ENCODE measurements at regions not wholly inside any gene's neighbourhood (a gene's known extent, or its start where the extent isn't known, plus 50 kb on each side); places are given as distances from the start of the nearest gene placed in this dataset.

GRCh38 chr20:19807946-19808330 lies 49.9 kb downstream of the RIN2 start:
- no peak overlapping the region for H3K9ac ChIP-seq (ENCODE audit: low read depth, low read length)
- H3K36me3 ChIP-seq (ENCODE audit: insufficient read depth, low read length), result no peaks in the 10 kb centered on the region
- no peaks in the 10 kb centered on the region for H3K27me3 ChIP-seq (ENCODE audit: insufficient read depth, low read length)
- H3K4me3 ChIP-seq (ENCODE audit: low read length), result no peak overlapping the region
- WGBS, result 75% methylated on average over 6 of the region's 6 CpGs
- H3K9me3 ChIP-seq (ENCODE audit: insufficient read depth, low read depth, low read length), result no peaks in the 10 kb centered on the region
- no peaks in the 10 kb centered on the region for H3K4me1 ChIP-seq (ENCODE audit: insufficient read depth, low read length)
- H3K27ac ChIP-seq (ENCODE audit: low read depth, low read length), result no peak overlapping the region

- Histone ChIP-seq H3K27ac (ENCODE audit: low read depth, low read length) (no peak overlapping the region), H3K9me3 (ENCODE audit: insufficient read depth, low read depth, low read length) (no peaks in the 10 kb centered on the region), H3K27me3 (ENCODE audit: insufficient read depth, low read length) (no peaks in the 10 kb centered on the region), H3K4me3 (ENCODE audit: low read length) (no peak overlapping the region), H3K9ac (ENCODE audit: low read depth, low read length) (no peak overlapping the region), H3K36me3 (ENCODE audit: insufficient read depth, low read length) (no peaks in the 10 kb centered on the region), H3K4me1 (ENCODE audit: insufficient read depth, low read length) (no peaks in the 10 kb centered on the region)
- 92% methylated on average over 8 of the region's 8 CpGs for WGBS
Measured at GRCh38 chr20:19808498-19808897, 50.4 kb downstream of the RIN2 start.

GRCh38 chr20:19809505-19809904 lies 51.4 kb downstream of the RIN2 start:
- Histone ChIP-seq H3K9ac (ENCODE audit: low read depth, low read length) (no peak overlapping the region), H3K27me3 (ENCODE audit: insufficient read depth, low read length) (no peaks in the 10 kb centered on the region), H3K4me3 (ENCODE audit: low read length) (no peak overlapping the region), H3K9me3 (ENCODE audit: insufficient read depth, low read depth, low read length) (no peaks in the 10 kb centered on the region), H3K27ac (ENCODE audit: low read depth, low read length) (no peak overlapping the region), H3K4me1 (ENCODE audit: insufficient read depth, low read length) (no peaks in the 10 kb centered on the region), H3K36me3 (ENCODE audit: insufficient read depth, low read length) (no peaks in the 10 kb centered on the region)
- WGBS, result 93% methylated on average over 9 of the region's 9 CpGs

- 94% methylated on average over 8 of the region's 8 CpGs for WGBS
- H3K9ac ChIP-seq (ENCODE audit: low read depth, low read length), result no peak overlapping the region
Measured at GRCh38 chr20:19811231-19811630, 53.2 kb downstream of the RIN2 start.

GRCh38 chr20:19812056-19812455 lies 54.0 kb downstream of the RIN2 start:
- WGBS, result 88% methylated on average over 1 of the region's 1 CpG
- Histone ChIP-seq H3K4me3 (ENCODE audit: low read length) (no peak overlapping the region), H3K9me3 (ENCODE audit: insufficient read depth, low read depth, low read length) (no peaks in the 10 kb centered on the region), H3K4me1 (ENCODE audit: insufficient read depth, low read length) (no peaks in the 10 kb centered on the region; the same call in 1 of the 2 replicates), H3K36me3 (ENCODE audit: insufficient read depth, low read length) (no peaks in the 10 kb centered on the region), H3K9ac (ENCODE audit: low read depth, low read length) (no peak overlapping the region), H3K27ac (ENCODE audit: low read depth, low read length) (no peak overlapping the region), H3K27me3 (ENCODE audit: insufficient read depth, low read length) (no peaks in the 10 kb centered on the region)

More at GRCh38 chr20:19811231-19811630, 53.2 kb downstream of the RIN2 start:
- H3K27ac ChIP-seq (ENCODE audit: low read depth, low read length), result no peak overlapping the region
- no peaks in the 10 kb centered on the region for H3K9me3 ChIP-seq (ENCODE audit: insufficient read depth, low read depth, low read length)
- H3K36me3 ChIP-seq (ENCODE audit: insufficient read depth, low read length), result no peaks in the 10 kb centered on the region
- H3K27me3 ChIP-seq (ENCODE audit: insufficient read depth, low read length), result no peaks in the 10 kb centered on the region
- H3K4me1 ChIP-seq (ENCODE audit: insufficient read depth, low read length), result no peaks in the 10 kb centered on the region; the same call in 1 of the 2 replicates
- no peak overlapping the region for H3K4me3 ChIP-seq (ENCODE audit: low read length)

GRCh38 chr20:19812696-19813095 lies 54.6 kb downstream of the RIN2 start:
- no peaks in the 10 kb centered on the region for H3K27me3 ChIP-seq (ENCODE audit: insufficient read depth, low read length)
- no peak overlapping the region for H3K27ac ChIP-seq (ENCODE audit: low read depth, low read length)
- 100% methylated on average over 1 of the region's 1 CpG for WGBS
- H3K4me1 ChIP-seq (ENCODE audit: insufficient read depth, low read length), result no peaks in the 10 kb centered on the region; the same call in 1 of the 2 replicates
- no peak overlapping the region for H3K4me3 ChIP-seq (ENCODE audit: low read length)
- no peaks in the 10 kb centered on the region for H3K36me3 ChIP-seq (ENCODE audit: insufficient read depth, low read length)
- H3K9ac ChIP-seq (ENCODE audit: low read depth, low read length), result no peak overlapping the region
- no peaks in the 10 kb centered on the region for H3K9me3 ChIP-seq (ENCODE audit: insufficient read depth, low read depth, low read length)

- H3K9me3 ChIP-seq (ENCODE audit: insufficient read depth, low read depth, low read length), result 0 out of 2 replicates have a peak, but pooled peaks cover 3% of the 10 kb centered on the region
- no peak overlapping the region for H3K27ac ChIP-seq (ENCODE audit: low read depth, low read length)
- no peak overlapping the region for H3K9ac ChIP-seq (ENCODE audit: low read depth, low read length)
- no peaks in the 10 kb centered on the region for H3K36me3 ChIP-seq (ENCODE audit: insufficient read depth, low read length)
- H3K27me3 ChIP-seq (ENCODE audit: insufficient read depth, low read length), result no peaks in the 10 kb centered on the region
- 83% methylated on average over 9 of the region's 9 CpGs for WGBS
- H3K4me1 ChIP-seq (ENCODE audit: insufficient read depth, low read length), result no peaks in the 10 kb centered on the region; the same call in 1 of the 2 replicates
- no peak overlapping the region for H3K4me3 ChIP-seq (ENCODE audit: low read length)
Measured at GRCh38 chr20:19813846-19814640, 56.0 kb downstream of the RIN2 start.

- no peak overlapping the region for H3K9ac ChIP-seq (ENCODE audit: low read depth, low read length)
- 81% methylated on average over 8 of the region's 8 CpGs for WGBS
- H3K27ac ChIP-seq (ENCODE audit: low read depth, low read length), result no peak overlapping the region
- no peaks in the 10 kb centered on the region for H3K27me3 ChIP-seq (ENCODE audit: insufficient read depth, low read length)
- H3K4me1 ChIP-seq (ENCODE audit: insufficient read depth, low read length), result no peaks in the 10 kb centered on the region; the same call in 1 of the 2 replicates
- no peak overlapping the region for H3K4me3 ChIP-seq (ENCODE audit: low read length)
- no peaks in the 10 kb centered on the region for H3K36me3 ChIP-seq (ENCODE audit: insufficient read depth, low read length)
- 0 out of 2 replicates have a peak, but pooled peaks cover 3% of the 10 kb centered on the region for H3K9me3 ChIP-seq (ENCODE audit: insufficient read depth, low read depth, low read length)
Measured at GRCh38 chr20:19815553-19815991, 57.5 kb downstream of the RIN2 start.

- 67% methylated on average over 4 of the region's 4 CpGs for WGBS
- H3K27ac ChIP-seq (ENCODE audit: low read depth, low read length), result no peak overlapping the region
- no peaks in the 10 kb centered on the region; the same call in 1 of the 2 replicates for H3K4me1 ChIP-seq (ENCODE audit: insufficient read depth, low read length)
- H3K27me3 ChIP-seq (ENCODE audit: insufficient read depth, low read length), result no peaks in the 10 kb centered on the region
- no peaks in the 10 kb centered on the region for H3K36me3 ChIP-seq (ENCODE audit: insufficient read depth, low read length)
- no peak overlapping the region for H3K4me3 ChIP-seq (ENCODE audit: low read length)
- no peak overlapping the region for H3K9ac ChIP-seq (ENCODE audit: low read depth, low read length)
- H3K9me3 ChIP-seq (ENCODE audit: insufficient read depth, low read depth, low read length), result 0 out of 2 replicates have a peak, but pooled peaks cover 3% of the 10 kb centered on the region
Measured at GRCh38 chr20:19816386-19816785, 58.3 kb downstream of the RIN2 start.

GRCh38 chr20:19817017-19817416 lies 59.0 kb downstream of the RIN2 start:
- H3K9ac ChIP-seq (ENCODE audit: low read depth, low read length), result no peak overlapping the region
- H3K4me3 ChIP-seq (ENCODE audit: low read length), result no peak overlapping the region
- no peaks in the 10 kb centered on the region for H3K36me3 ChIP-seq (ENCODE audit: insufficient read depth, low read length)
- H3K27ac ChIP-seq (ENCODE audit: low read depth, low read length), result no peak overlapping the region
- no peaks in the 10 kb centered on the region for H3K27me3 ChIP-seq (ENCODE audit: insufficient read depth, low read length)
- no peaks in the 10 kb centered on the region; the same call in 1 of the 2 replicates for H3K4me1 ChIP-seq (ENCODE audit: insufficient read depth, low read length)
- 89% methylated on average over 5 of the region's 5 CpGs for WGBS
- 0 out of 2 replicates have a peak, but pooled peaks cover 3% of the 10 kb centered on the region for H3K9me3 ChIP-seq (ENCODE audit: insufficient read depth, low read depth, low read length)

GRCh38 chr20:19819149-19819548 lies 61.1 kb downstream of the RIN2 start:
- Histone ChIP-seq H3K27ac (ENCODE audit: low read depth, low read length) (no peak overlapping the region), H3K27me3 (ENCODE audit: insufficient read depth, low read length) (no peaks in the 10 kb centered on the region), H3K4me3 (ENCODE audit: low read length) (no peak overlapping the region), H3K9ac (ENCODE audit: low read depth, low read length) (no peak overlapping the region), H3K36me3 (ENCODE audit: insufficient read depth, low read length) (no peaks in the 10 kb centered on the region), H3K9me3 (ENCODE audit: insufficient read depth, low read depth, low read length) (0 out of 2 replicates have a peak, but pooled peaks cover 3% of the 10 kb centered on the region), H3K4me1 (ENCODE audit: insufficient read depth, low read length) (no peaks in the 10 kb centered on the region; the same call in none of the 2 replicates)
- 98% methylated on average over 1 of the region's 1 CpG for WGBS

All from HUES64 (cell line).